D721Med (cell line): ENCODE measurements at regions not wholly inside any gene's neighbourhood (a gene's known extent, or its start where the extent isn't known, plus 50 kb on each side); places are given as distances from the start of the nearest gene placed in this dataset.

ENCODE experiments used
- DNase-seq: peaks from one replicate; pipeline ENCODE4 v3.0.0; 2011; ENCODE audit warnings: low spot score; ENCODE audit not compliant: insufficient read length
- FAIRE-seq: peaks from 2 replicates; lab custom pipeline; 2011; peaks lifted over from hg19 to GRCh38; lab: Jason Lieb, UNC
- CTCF ChIP-seq: IDR thresholded peaks from 2 replicates; pipeline ENCODE4 v1.5.1; 2012; ENCODE audit warnings: mild to moderate bottlenecking, control low read depth; ENCODE audit not compliant: insufficient read depth; ENCODE audit errors: missing control alignments

GRCh38 chr1:59062743-59063142 is 234.2 kb upstream of the FGGY start:
- TF ChIP-seq CTCF: no peak
- DNase-seq (no peak), FAIRE-seq (no peak)

- DNase-seq (no peak), FAIRE-seq (no peak)
- TF ChIP-seq CTCF: no peak
Observed at GRCh38 chr1:59063501-59063900, 233.4 kb upstream of the FGGY start.

GRCh38 chr1:59064592-59064991 is 232.3 kb upstream of the FGGY start:
- no peak for TF ChIP-seq CTCF
- DNase-seq (no peak), FAIRE-seq (no peak)

- FAIRE-seq (no peak), DNase-seq (no peak)
- no peak for TF ChIP-seq CTCF
Observed at GRCh38 chr1:59066236-59066635, 230.7 kb upstream of the FGGY start.

- FAIRE-seq (no peak), DNase-seq (no peak)
- no peak for TF ChIP-seq CTCF
Observed at GRCh38 chr1:59070610-59071009, 226.3 kb upstream of the FGGY start.

GRCh38 chr1:59071289-59071688 is 225.6 kb upstream of the FGGY start:
- TF ChIP-seq CTCF: no peak
- no peak for DNase-seq
- no peak for FAIRE-seq

GRCh38 chr1:59071876-59072582 is 224.9 kb upstream of the FGGY start:
- TF ChIP-seq CTCF: no peak
- DNase-seq: no peak
- no peak for FAIRE-seq
